IPS-18a (cell line): ENCODE measurements at regions not wholly inside any gene's neighbourhood (a gene's known extent, or its start where the extent isn't known, plus 50 kb on each side); places are given as distances from the start of the nearest gene placed in this dataset.

Source experiments
- H3K27ac ChIP-seq: one replicate; pipeline ENCODE4 v1.5.1; 2013; ENCODE audit warnings: low read length
- H3K27me3 ChIP-seq: one replicate; pipeline ENCODE4 v1.6.1; 2013; ENCODE audit warnings: mild to moderate bottlenecking, low read length; ENCODE audit not compliant: control insufficient read depth, insufficient read depth
- H3K36me3 ChIP-seq: one replicate; pipeline ENCODE4 v1.6.1; 2013; ENCODE audit warnings: low read depth, low read length; ENCODE audit not compliant: control insufficient read depth
- H3K4me1 ChIP-seq: one replicate; pipeline ENCODE4 v1.6.1; 2013; ENCODE audit warnings: low read depth, low read length; ENCODE audit not compliant: control insufficient read depth
- H3K4me3 ChIP-seq: one replicate; pipeline ENCODE4 v1.5.1; 2013; ENCODE audit warnings: low read length
- H3K9ac ChIP-seq: one replicate; pipeline ENCODE4 v1.6.1; 2013; ENCODE audit warnings: mild to moderate bottlenecking, low read length, moderate library complexity
- H3K9me3 ChIP-seq: one replicate; pipeline ENCODE4 v1.6.1; 2013; ENCODE audit warnings: low read depth, low read length; ENCODE audit not compliant: control insufficient read depth

- H3K4me3 ChIP-seq = no peak overlapping the region
- H3K4me1 ChIP-seq = no peaks in the 10 kb centered on the region
These were observed 58.3 kb upstream of the NEUROD6 start for GRCh38 chr7:31398815-31399214.

GRCh38 chr7:31407178-31407676 lies 66.7 kb upstream of the NEUROD6 start:
- Histone ChIP-seq H3K4me3 (no peak overlapping the region), H3K27ac (no peak overlapping the region)

More at GRCh38 chr7:31398815-31399214, 58.3 kb upstream of the NEUROD6 start:
- Histone ChIP-seq H3K27me3 (no peaks in the 10 kb centered on the region), H3K9ac (no peak overlapping the region), H3K36me3 (no peaks in the 10 kb centered on the region), H3K9me3 (no peaks in the 10 kb centered on the region), H3K27ac (no peak overlapping the region)

DNA sequence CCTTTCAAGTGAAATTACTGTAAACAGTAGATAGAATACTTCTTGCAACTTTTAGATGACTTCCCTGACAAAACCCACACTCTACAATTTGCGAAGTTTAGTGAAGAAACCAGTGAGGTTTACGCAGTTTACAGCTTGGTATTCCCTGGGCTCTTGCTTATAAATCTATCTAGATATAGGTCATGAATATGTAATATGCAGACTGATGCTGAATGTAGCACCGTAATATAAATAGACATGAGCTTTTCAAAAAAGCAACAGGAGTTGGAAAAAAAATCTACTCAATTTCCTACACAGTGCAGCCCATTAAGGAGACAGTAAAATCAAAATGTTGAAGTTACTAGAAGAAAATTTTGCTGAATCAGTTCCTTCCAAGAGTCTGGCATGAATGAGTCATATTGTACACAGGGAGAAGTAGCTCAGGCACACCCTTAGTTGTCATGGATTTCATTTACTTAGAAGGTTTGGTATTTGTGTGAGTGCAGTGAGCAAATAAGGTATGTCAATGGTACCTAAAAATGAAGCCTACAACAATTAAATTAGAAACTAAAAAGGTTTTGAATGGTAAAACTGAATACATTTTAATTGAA lies 67.7 kb upstream of the NEUROD6 start:
- no peaks in the 10 kb centered on the region for H3K36me3 ChIP-seq
- no peak overlapping the region for H3K4me3 ChIP-seq
- H3K27ac ChIP-seq = no peak overlapping the region
- no peaks in the 10 kb centered on the region for H3K4me1 ChIP-seq
- H3K9ac ChIP-seq = no peak overlapping the region
- no peaks in the 10 kb centered on the region for H3K9me3 ChIP-seq
- no peaks in the 10 kb centered on the region for H3K27me3 ChIP-seq

More at GRCh38 chr7:31407178-31407676, 66.7 kb upstream of the NEUROD6 start:
- Histone ChIP-seq H3K36me3 (no peaks in the 10 kb centered on the region), H3K27me3 (no peaks in the 10 kb centered on the region), H3K4me1 (no peaks in the 10 kb centered on the region), H3K9me3 (no peaks in the 10 kb centered on the region), H3K9ac (no peak overlapping the region)

- no peaks in the 10 kb centered on the region for H3K4me1 ChIP-seq
- no peak overlapping the region for H3K4me3 ChIP-seq
- no peak overlapping the region for H3K27ac ChIP-seq
- H3K36me3 ChIP-seq = no peaks in the 10 kb centered on the region
- H3K9ac ChIP-seq = no peak overlapping the region
- no peaks in the 10 kb centered on the region for H3K9me3 ChIP-seq
- H3K27me3 ChIP-seq = no peaks in the 10 kb centered on the region
These were observed 69.7 kb upstream of the NEUROD6 start for GRCh38 chr7:31410265-31410664.

GRCh38 chr7:31411416-31411815 lies 70.9 kb upstream of the NEUROD6 start:
- no peaks in the 10 kb centered on the region for H3K4me1 ChIP-seq
- no peaks in the 10 kb centered on the region for H3K36me3 ChIP-seq
- no peak overlapping the region for H3K9ac ChIP-seq
- H3K4me3 ChIP-seq = no peak overlapping the region
- H3K27ac ChIP-seq = no peak overlapping the region
- H3K27me3 ChIP-seq = no peaks in the 10 kb centered on the region
- no peaks in the 10 kb centered on the region for H3K9me3 ChIP-seq

GRCh38 chr7:31413766-31414165 lies 73.2 kb upstream of the NEUROD6 start:
- Histone ChIP-seq H3K4me1 (no peaks in the 10 kb centered on the region), H3K27ac (no peak overlapping the region), H3K4me3 (no peak overlapping the region), H3K9ac (no peak overlapping the region), H3K9me3 (no peaks in the 10 kb centered on the region), H3K27me3 (no peaks in the 10 kb centered on the region), H3K36me3 (no peaks in the 10 kb centered on the region)

GRCh38 chr7:31416381-31416870 lies 75.9 kb upstream of the NEUROD6 start:
- no peaks in the 10 kb centered on the region for H3K27me3 ChIP-seq
- H3K9me3 ChIP-seq = no peaks in the 10 kb centered on the region
- no peak overlapping the region for H3K4me3 ChIP-seq
- no peak overlapping the region for H3K9ac ChIP-seq
- no peaks in the 10 kb centered on the region for H3K36me3 ChIP-seq
- no peaks in the 10 kb centered on the region for H3K4me1 ChIP-seq
- H3K27ac ChIP-seq = no peak overlapping the region

DNA sequence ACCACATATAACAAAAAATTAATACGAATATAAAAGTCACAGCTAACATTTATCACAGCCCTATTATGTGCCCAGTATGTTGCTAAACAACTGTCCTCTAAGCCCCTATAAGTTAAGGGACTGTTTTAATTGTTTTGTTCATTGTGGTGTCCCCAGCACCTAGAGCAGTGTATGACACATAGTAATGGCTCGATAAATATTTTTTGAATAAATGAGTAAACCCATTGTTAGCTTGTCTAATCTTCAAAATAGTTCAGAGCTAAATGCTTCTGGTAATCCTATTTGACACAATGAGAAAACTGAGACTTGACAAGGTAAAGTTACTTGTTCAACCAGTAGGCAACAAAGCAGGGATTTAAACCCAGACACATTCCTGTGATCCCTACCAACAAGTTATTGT lies 78.4 kb upstream of the NEUROD6 start:
- H3K9me3 ChIP-seq = no peaks in the 10 kb centered on the region
- no peaks in the 10 kb centered on the region for H3K4me1 ChIP-seq
- no peaks in the 10 kb centered on the region for H3K36me3 ChIP-seq
- H3K4me3 ChIP-seq = no peak overlapping the region
- H3K9ac ChIP-seq = no peak overlapping the region
- no peak overlapping the region for H3K27ac ChIP-seq
- H3K27me3 ChIP-seq = no peaks in the 10 kb centered on the region

GRCh38 chr7:31419505-31420055 lies 79.1 kb upstream of the NEUROD6 start:
- no peaks in the 10 kb centered on the region for H3K4me1 ChIP-seq
- H3K36me3 ChIP-seq = no peaks in the 10 kb centered on the region
- H3K9me3 ChIP-seq = no peaks in the 10 kb centered on the region
- H3K4me3 ChIP-seq = no peak overlapping the region
- H3K9ac ChIP-seq = no peak overlapping the region
- no peaks in the 10 kb centered on the region for H3K27me3 ChIP-seq
- no peak overlapping the region for H3K27ac ChIP-seq

DNA sequence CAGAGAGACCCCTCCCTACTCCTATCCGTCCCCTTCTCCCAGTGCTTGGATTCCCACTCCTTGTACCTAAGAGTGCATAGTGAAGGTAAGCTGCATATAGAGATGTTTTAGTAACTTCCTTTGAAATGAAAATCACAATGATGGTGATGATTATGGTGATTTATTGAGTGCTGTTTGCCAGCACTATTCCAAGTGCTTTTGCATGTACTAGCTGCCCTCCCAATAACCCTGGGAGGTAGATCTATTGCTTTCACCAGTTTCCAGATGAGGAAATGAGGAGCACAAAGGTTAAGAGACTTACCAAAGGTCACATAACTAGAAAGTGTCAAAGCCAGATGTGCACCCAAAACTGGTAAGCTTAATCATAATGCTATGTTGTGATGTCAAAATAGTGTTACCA lies 80.4 kb upstream of the NEUROD6 start:
- Histone ChIP-seq H3K9me3 (no peaks in the 10 kb centered on the region), H3K27ac (no peak overlapping the region), H3K36me3 (no peaks in the 10 kb centered on the region), H3K9ac (no peak overlapping the region), H3K4me1 (no peaks in the 10 kb centered on the region), H3K4me3 (no peak overlapping the region), H3K27me3 (no peaks in the 10 kb centered on the region)

- Histone ChIP-seq H3K4me3 (no peak overlapping the region), H3K9me3 (no peaks in the 10 kb centered on the region), H3K36me3 (no peaks in the 10 kb centered on the region), H3K9ac (no peak overlapping the region), H3K27me3 (no peaks in the 10 kb centered on the region), H3K4me1 (no peaks in the 10 kb centered on the region), H3K27ac (no peak overlapping the region)
These were observed 81.1 kb upstream of the NEUROD6 start for GRCh38 chr7:31421607-31422006.

GRCh38 chr7:31423994-31424393 lies 83.5 kb upstream of the NEUROD6 start:
- Histone ChIP-seq H3K27ac (no peak overlapping the region), H3K4me1 (no peaks in the 10 kb centered on the region), H3K4me3 (no peak overlapping the region), H3K9me3 (no peaks in the 10 kb centered on the region), H3K9ac (no peak overlapping the region), H3K36me3 (no peaks in the 10 kb centered on the region), H3K27me3 (no peaks in the 10 kb centered on the region)
